HepG2 (cell line): ENCODE measurements at regions not wholly inside any gene's neighbourhood (a gene's known extent, or its start where the extent isn't known, plus 50 kb on each side); places are given as distances from the start of the nearest gene placed in this dataset.

Experiments
- ATAC-seq: fragments of 200-7000 bp; cut with Tn5 transposase; 3 replicates; pipeline ENCODE4 v1.9.1; 2020; ENCODE audit warnings: mild to moderate bottlenecking, moderate library complexity
- BruUV-seq: library from RNA; stranded (reverse); fragments of 400-500 nt; replicated peaks from 2 replicates; lab custom pipeline; 2021; lab: Mats Ljungman, UMichigan
- CTCF ChIA-PET: fragments of 300-600 bp; formaldehyde crosslinking; extraction: SDS; loops from one replicate; lab custom pipeline; 2021; ENCODE audit warnings: low total read pairs, inconsistent platforms, low intra/inter-chr PET ratio; lab: Yijun Ruan, JAX
- POLR2A ChIA-PET: fragments of 350-600 bp; sonication (Branson Sonifier 250); formaldehyde crosslinking; loops from one replicate; lab custom pipeline; 2020; ENCODE audit warnings: antibody characterized with exemption, inconsistent platforms; lab: Yijun Ruan, JAX
- DNase-seq: peaks from one replicate; pipeline ENCODE4 v3.0.0-alpha.2; 2015; ENCODE audit warnings: low spot score
- FAIRE-seq: peaks from 3 replicates; lab custom pipeline; 2011; peaks lifted over from hg19 to GRCh38; lab: Jason Lieb, UNC
- H2AFZ ChIP-seq: one replicate; pipeline ENCODE4 v1.6.1; 2011; ENCODE audit warnings: low read length, inconsistent platforms
- H3K27ac ChIP-seq: fragments of 300-600 bp; 3 replicates; pipeline ENCODE4 v1.8.0; 2011; ENCODE audit warnings: mixed run types, mild to moderate bottlenecking, mixed read lengths, low read length, inconsistent platforms; ENCODE audit not compliant: insufficient read depth; ENCODE audit errors: extremely low read length
- H3K27me3 ChIP-seq, 2 experiments: fragments of 200-600 bp in 1 of 2; 2 replicates in 1 of 2; 3 replicates in 1 of 2; pipeline versions ENCODE4 v1.6.0 to v1.8.0; 2011; ENCODE audit warnings: low read length in 2 of 2, mild to moderate bottlenecking in 2 of 2, moderate library complexity in 2 of 2, inconsistent platforms in 1 of 2; ENCODE audit not compliant: insufficient read depth in 2 of 2, control insufficient read depth in 1 of 2
- H3K36me3 ChIP-seq, 2 experiments: fragments of 200-600 bp in 1 of 2; replicated peaks in 1 of 2; 2 replicates in 1 of 2; 3 replicates in 1 of 2; pipeline versions ENCODE4 v1.5.1 to v1.8.0; 2011; ENCODE audit warnings: low read length in 2 of 2, inconsistent platforms in 1 of 2; ENCODE audit not compliant: insufficient read depth in 2 of 2, control insufficient read depth in 1 of 2
- H3K4me1 ChIP-seq: 2 replicates; pipeline ENCODE4 v1.5.1; 2012; ENCODE audit warnings: low read length, inconsistent platforms; ENCODE audit not compliant: insufficient read depth
- H3K4me2 ChIP-seq: 2 replicates; pipeline ENCODE4 v1.6.0; 2011; ENCODE audit warnings: low read depth, low read length, inconsistent platforms
- H3K4me3 ChIP-seq, 3 experiments: fragments of 200-600 bp in 1 of 3; sonication (generic), shearing (Covaris generic) in 1 of 3; replicated peaks in 1 of 3; 2 replicates each; pipeline ENCODE4 v1.5.1; 2011 to 2016; ENCODE audit warnings: low read length in 3 of 3, inconsistent platforms in 2 of 3, low read depth in 2 of 3, mild to moderate bottlenecking in 2 of 3, control low read depth in 1 of 3, mixed read lengths in 1 of 3; ENCODE audit not compliant: insufficient read depth in 1 of 3
- H3K79me2 ChIP-seq: one replicate; pipeline ENCODE4 v1.6.1; 2011; ENCODE audit warnings: low read length, inconsistent platforms; ENCODE audit not compliant: insufficient read depth
- H3K9ac ChIP-seq: 2 replicates; pipeline ENCODE4 v1.6.0; 2011; ENCODE audit warnings: mild to moderate bottlenecking, low read depth, low read length, inconsistent platforms; ENCODE audit not compliant: insufficient read depth
- H3K9me3 ChIP-seq: 2 replicates; pipeline ENCODE4 v1.5.1; 2012; ENCODE audit warnings: mild to moderate bottlenecking, low read length
- H4K20me1 ChIP-seq: 2 replicates; pipeline ENCODE4 v1.6.0; 2011; ENCODE audit warnings: inconsistent platforms, mild to moderate bottlenecking, low read length, moderate library complexity; ENCODE audit not compliant: insufficient read depth
- CEBPB ChIP-seq: IDR thresholded peaks from 2 replicates; pipeline ENCODE4 v1.6.1; 2011; ENCODE audit warnings: low read depth, low read length, improper control_type of control experiment, borderline replicate concordance
- CSRNP2 ChIP-seq: sonication (generic); formaldehyde crosslinking; conservative IDR thresholded peaks from 2 replicates; pipeline ENCODE4 v1.8.0; 2022; ENCODE audit warnings: low read depth, missing genetic modification reagents
- ETS1 ChIP-seq: sonication (generic); formaldehyde crosslinking; IDR thresholded peaks from 2 replicates; pipeline ENCODE4 v1.4.0; 2020; ENCODE audit warnings: missing genetic modification reagents
- FLYWCH1 ChIP-seq: sonication (generic); formaldehyde crosslinking; IDR thresholded peaks from 2 replicates; pipeline ENCODE4 v1.8.1; 2023; ENCODE audit warnings: mild to moderate bottlenecking, missing genetic modification reagents
- GABPB1 ChIP-seq: IDR thresholded peaks from 2 replicates; pipeline ENCODE4 v1.6.1; 2016; ENCODE audit warnings: mild to moderate bottlenecking, missing genetic modification reagents, moderate library complexity, missing compliant biosample characterization
- GRHL1 ChIP-seq: sonication (generic); formaldehyde crosslinking; conservative IDR thresholded peaks from 2 replicates; pipeline ENCODE4 v1.8.0; 2022; ENCODE audit warnings: missing genetic modification reagents
- KAT2B ChIP-seq: fragments of 150-350 bp; IDR thresholded peaks from 2 replicates; pipeline ENCODE4 v1.6.1; 2014; ENCODE audit warnings: low read depth, low read length, borderline replicate concordance
- MBNL3 ChIP-seq: fragments of 250-450 bp; sonication (Bioruptor Pico); conservative IDR thresholded peaks from 2 replicates; pipeline ENCODE4 v1.8.0; 2022; ENCODE audit warnings: mild to moderate bottlenecking, inconsistent platforms
- RELA ChIP-seq: sonication (generic); formaldehyde crosslinking; IDR thresholded peaks from 2 replicates; pipeline ENCODE4 v1.4.0; 2020; ENCODE audit warnings: missing genetic modification reagents
- TBP ChIP-seq: sonication (generic); formaldehyde crosslinking; IDR thresholded peaks from 2 replicates; pipeline ENCODE4 v1.5.0; 2020; ENCODE audit warnings: missing genetic modification reagents
- U2AF1 ChIP-seq: fragments of 200-400 bp; formaldehyde crosslinking; optimal IDR thresholded peaks from 2 replicates; pipeline ENCODE3; 2017; ENCODE audit warnings: mild to moderate bottlenecking, low read depth, low read length
- ZNF543 ChIP-seq: sonication (generic); formaldehyde crosslinking; IDR thresholded peaks from 2 replicates; pipeline ENCODE4 v1.4.0; 2020; ENCODE audit warnings: mild to moderate bottlenecking, missing genetic modification reagents
- ZNF652 ChIP-seq: IDR thresholded peaks from 2 replicates; pipeline ENCODE4 v1.6.1; 2016; ENCODE audit warnings: low read depth, borderline replicate concordance
- ZNF761 ChIP-seq: sonication (generic); formaldehyde crosslinking; conservative IDR thresholded peaks from 2 replicates; pipeline ENCODE4 v1.4.0; 2020; ENCODE audit warnings: mild to moderate bottlenecking, missing genetic modification reagents
- WGBS: methylation state at CpG from one replicate; pipeline ENCODE4 v1.1.6; 2017; ENCODE audit warnings: low lambda C conversion rate; 5-methylcytosine and 5-hydroxymethylcytosine counted together
- in situ Hi-C: cut with HindIII; loops from 2 replicates; pipeline ENCODE4 v1.10.0; 2017; ENCODE audit warnings: low pct_unique_long_range_greater_than_20kb; ENCODE audit not compliant: extremely low pct_ligation_motif_present
- intact Hi-C: fragments of 100-400 bp; cut with micrococcal nuclease; formaldehyde crosslinking; loops from one replicate; pipeline ENCODE4 v1.10.0; 2022; ENCODE audit not compliant: unreplicated experiment

- FAIRE-seq (peak; percentile 12), ATAC-seq (no peak; the same call in 2 of the 3 replicates), DNase-seq (no peak)
- no peak overlapping the region for H3K9ac ChIP-seq
- ChIA-PET CTCF (no interaction called here), POLR2A (no interaction called here)
- no peak overlapping the region for H3K4me2 ChIP-seq
- peaks cover 65% of the 10 kb centered on the region for H3K9me3 ChIP-seq
- no peaks in the 10 kb centered on the region for H3K27me3 ChIP-seq
- no TSS peak for BruUV-seq
- TF ChIP-seq CEBPB (peak; percentile 57; the same call in 1 of the 2 replicates), ZNF761 (CRISPR knock-in tag) (no peak), ZNF652 (CRISPR knock-in tag) (peak; percentile 79)
- H3K36me3 ChIP-seq = no peaks in the 10 kb centered on the region
- in situ Hi-C loops = no loop called here
- 7% methylated on average over 3 of the region's 3 CpGs for WGBS
- intact Hi-C loops = no loop called here
- no peak overlapping the region for H2AFZ ChIP-seq
- no peaks in the 10 kb centered on the region for H4K20me1 ChIP-seq
- no peaks in the 10 kb centered on the region for H3K4me1 ChIP-seq
- no peaks in the 10 kb centered on the region for H3K79me2 ChIP-seq
- H3K27ac ChIP-seq = no peak overlapping the region
- H3K4me3 ChIP-seq = no peak overlapping the region
Measured at GRCh38 chr20:60627751-60628565, 624.1 kb upstream of the CDH4 start.

- H2AFZ ChIP-seq = no peak overlapping the region
- no TSS peak for BruUV-seq
- in situ Hi-C loops (no loop called here), intact Hi-C loops (loop anchor here (1.0 kb wide), 1 partner anchor 25 kb away; no protein-coding TSS in a partner anchor)
- H3K9ac ChIP-seq = no peak overlapping the region
- H3K79me2 ChIP-seq = no peaks in the 10 kb centered on the region
- H4K20me1 ChIP-seq = no peaks in the 10 kb centered on the region
- H3K4me3 ChIP-seq = no peak overlapping the region
- no peak for DNase-seq
- no peaks in the 10 kb centered on the region for H3K36me3 ChIP-seq
- H3K27me3 ChIP-seq = no peaks in the 10 kb centered on the region
- 2% methylated on average over 7 of the region's 7 CpGs for WGBS
- no peak overlapping the region for H3K4me2 ChIP-seq
- ATAC-seq = no peak
- H3K4me1 ChIP-seq = no peaks in the 10 kb centered on the region
- CTCF ChIA-PET = no interaction called here
- FAIRE-seq = no peak
- H3K27ac ChIP-seq = no peak overlapping the region
- POLR2A ChIA-PET = no interaction called here
- peaks cover 65% of the 10 kb centered on the region for H3K9me3 ChIP-seq
- TF ChIP-seq MBNL3 (CRISPR knock-in tag) (no peak), RELA (no peak), KAT2B (no peak), ZNF543 (CRISPR knock-in tag) (no peak), CSRNP2 (CRISPR knock-in tag) (no peak), TBP (CRISPR knock-in tag) (no peak), GRHL1 (CRISPR knock-in tag) (no peak), U2AF1 (no peak), FLYWCH1 (no peak), GABPB1 (CRISPR knock-in tag) (no peak), ETS1 (CRISPR knock-in tag) (no peak)
Measured at GRCh38 chr20:60628749-60629148, 623.3 kb upstream of the CDH4 start.
